Skin of body (tissue), 1 donor: ENCODE measurements at regions not wholly inside any gene's neighbourhood (a gene's known extent, or its start where the extent isn't known, plus 50 kb on each side); places are given as distances from the start of the nearest gene placed in this dataset.

ENCODE experiments used
- DNase-seq: peaks from one replicate; lab custom pipeline; 2025; lab: John Stamatoyannopoulos, UW

- DNase-seq: no peak
Observed at GRCh38 chr1:223445402-223445801, 52.2 kb downstream of the CCDC185 start.

DNA sequence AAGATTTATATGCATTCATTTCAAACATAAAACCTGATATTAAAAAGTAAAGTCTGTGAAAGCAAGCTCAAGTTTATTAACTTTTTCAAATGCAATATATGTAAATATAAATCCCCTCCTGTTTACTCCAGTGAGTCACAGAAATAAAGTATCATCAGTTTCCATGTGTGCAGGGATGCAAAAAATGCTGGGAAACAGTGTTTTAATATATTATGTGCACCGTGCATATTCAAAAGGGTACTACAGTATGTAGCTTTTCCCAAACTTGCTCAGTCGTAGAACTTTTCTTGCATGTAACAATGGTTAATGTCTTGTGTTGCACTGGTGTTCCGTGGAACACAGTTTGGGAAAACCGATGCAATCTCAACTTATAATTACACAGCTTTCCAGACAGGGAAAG, 60.7 kb downstream of the CCDC185 start:
- DNase-seq: no peak

- no peak for DNase-seq
Observed at GRCh38 chr1:223454959-223455358, 61.7 kb downstream of the CCDC185 start.

- DNase-seq: no peak
Observed at GRCh38 chr1:223455470-223455869, 62.3 kb downstream of the CCDC185 start.

GRCh38 chr1:223456747-223457146, 63.5 kb downstream of the CCDC185 start:
- no peak for DNase-seq

GRCh38 chr1:223460566-223461189, 67.5 kb downstream of the CCDC185 start:
- DNase-seq: peak; percentile 39

- DNase-seq: no peak
Observed at GRCh38 chr1:223462047-223462630, 68.9 kb downstream of the CCDC185 start.

GRCh38 chr1:223462866-223463404, 69.7 kb downstream of the CCDC185 start:
- DNase-seq: no peak

GRCh38 chr1:223466151-223466550, 72.9 kb downstream of the CCDC185 start:
- DNase-seq: no peak

GRCh38 chr1:223471566-223471965, 78.4 kb downstream of the CCDC185 start:
- no peak for DNase-seq

- DNase-seq: no peak
Observed at GRCh38 chr1:223472057-223472456, 78.8 kb downstream of the CCDC185 start.

DNA sequence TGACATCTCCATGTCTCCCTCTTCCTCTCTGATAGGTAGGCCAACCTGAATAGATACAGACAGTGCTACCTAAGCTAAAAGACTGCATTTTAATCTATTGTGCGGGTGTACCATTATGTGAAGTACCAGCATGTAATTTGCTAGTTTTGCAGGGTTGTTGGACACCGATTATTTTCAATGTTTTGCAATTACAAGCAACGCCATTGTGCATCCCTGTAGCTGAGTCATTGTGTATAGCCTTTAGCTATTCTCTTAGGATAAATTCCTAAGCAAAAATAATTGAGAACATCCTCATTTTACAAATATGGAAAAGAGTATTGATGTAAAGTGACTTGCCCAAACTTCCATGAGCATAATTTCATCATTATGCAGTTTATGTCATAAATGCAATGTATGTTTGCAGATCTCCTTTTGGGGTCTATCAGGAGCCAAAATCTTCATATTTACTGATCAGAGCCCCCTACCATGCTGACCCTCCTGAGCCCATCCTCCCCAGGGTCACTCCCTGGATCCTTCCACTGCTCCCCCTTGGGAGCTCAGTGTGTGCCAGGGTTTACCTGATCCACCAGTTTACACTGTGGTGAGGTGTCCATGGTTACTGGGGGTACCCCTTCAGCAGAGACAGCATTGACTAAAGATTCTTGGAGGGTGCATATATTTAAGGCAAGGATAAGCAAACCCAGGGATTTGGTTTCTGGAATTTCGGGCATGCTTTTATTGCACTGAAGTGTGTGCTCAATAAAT, 80.6 kb downstream of the CCDC185 start:
- no peak for DNase-seq

DNA sequence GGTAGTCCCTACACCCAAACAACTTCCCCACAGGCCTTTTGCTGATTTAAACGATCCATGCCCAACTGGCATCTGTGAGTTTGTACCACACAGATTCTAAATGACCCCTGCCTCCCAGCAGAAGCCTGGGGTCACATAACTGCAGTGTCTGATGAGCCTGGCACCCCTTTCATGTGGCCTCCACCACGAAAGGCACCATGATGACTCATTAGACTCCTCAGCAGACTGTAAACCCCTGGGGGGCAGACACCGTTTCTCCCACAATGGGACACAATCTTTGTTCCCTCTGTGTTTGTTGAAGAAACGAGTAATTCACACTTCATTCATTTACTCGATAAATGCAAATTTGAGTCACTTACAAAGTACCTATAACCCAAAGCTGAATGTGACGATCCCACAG, 81.6 kb downstream of the CCDC185 start:
- DNase-seq: no peak

DNA sequence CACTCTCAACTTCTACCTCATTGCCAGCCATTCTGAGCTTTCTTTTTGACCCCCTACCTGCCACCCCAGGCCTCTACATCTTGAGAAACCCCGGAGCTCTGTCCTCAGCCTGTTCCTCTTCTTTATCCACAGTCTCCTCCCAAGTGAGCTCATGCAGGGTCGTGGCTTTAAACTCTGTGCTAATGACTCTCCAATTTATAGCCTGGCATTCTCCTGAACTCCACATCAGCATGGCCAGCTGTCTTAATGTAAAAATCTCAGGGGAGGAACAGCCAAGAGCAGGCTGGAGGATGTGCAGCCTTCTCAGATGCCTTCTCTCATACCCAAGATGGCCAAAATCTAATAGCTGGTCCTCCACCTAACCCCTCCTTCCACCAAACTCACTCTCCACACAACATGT, 84.2 kb downstream of the CCDC185 start:
- DNase-seq: no peak

- DNase-seq: no peak
Observed at GRCh38 chr1:223478606-223479005, 85.4 kb downstream of the CCDC185 start.

- DNase-seq: no peak
Observed at GRCh38 chr1:223479261-223479660, 86.0 kb downstream of the CCDC185 start.

DNA sequence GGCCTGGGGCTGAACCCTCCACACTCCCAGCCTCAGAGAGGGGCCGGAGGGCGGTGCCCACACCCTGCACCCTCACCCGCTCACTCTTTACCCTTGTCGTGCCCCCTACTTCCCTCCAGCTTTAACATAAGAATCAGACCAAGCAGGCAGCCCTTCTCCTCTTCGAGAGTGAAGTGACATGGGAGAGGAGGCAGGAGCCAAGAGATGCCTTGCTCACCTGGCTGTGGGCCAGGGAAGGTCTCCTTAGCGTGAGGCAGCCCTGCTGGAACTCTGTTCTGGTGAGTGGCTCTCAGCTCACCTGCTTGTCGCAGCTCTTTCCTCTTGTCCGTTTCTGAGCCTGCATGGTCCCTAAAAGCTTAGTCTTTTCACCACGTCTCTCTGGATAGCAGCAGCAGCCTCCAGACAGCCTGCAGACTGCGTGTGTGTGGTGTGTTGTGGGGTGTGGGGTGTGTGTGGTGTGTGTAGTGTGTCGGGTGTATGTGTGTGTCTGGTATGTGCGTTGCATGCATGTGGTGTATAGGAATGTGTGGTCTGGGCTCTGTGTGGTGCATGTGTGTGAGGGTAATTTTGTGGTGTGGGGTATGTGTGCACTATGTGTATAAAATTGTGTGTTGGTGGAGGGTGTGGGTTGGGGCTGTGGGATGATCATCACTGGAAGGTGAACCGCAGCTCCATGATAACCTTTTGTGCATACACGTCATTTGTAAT, 86.7 kb downstream of the CCDC185 start:
- DNase-seq: no peak

- DNase-seq: no peak
Observed at GRCh38 chr1:223482132-223482531, 88.9 kb downstream of the CCDC185 start.

DNA sequence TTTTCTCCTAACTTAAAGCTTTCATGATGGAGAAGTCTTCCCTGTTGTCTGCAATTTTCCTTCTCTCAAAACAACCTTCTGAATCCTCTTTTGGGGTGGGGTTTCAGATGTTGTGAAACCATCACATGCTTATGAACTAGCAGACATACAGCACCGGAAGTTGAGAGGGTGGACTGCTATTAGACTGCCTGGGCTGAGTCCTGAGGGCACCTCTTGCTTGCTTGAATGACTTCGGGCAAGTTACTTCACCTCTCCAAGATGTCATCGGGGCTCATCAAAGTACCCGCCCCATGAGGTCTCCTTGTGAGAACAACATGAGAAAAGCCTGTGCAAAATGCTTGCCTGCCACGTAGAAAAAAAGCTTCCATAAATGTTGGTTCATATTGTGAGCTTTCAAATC, 89.6 kb downstream of the CCDC185 start:
- DNase-seq: no peak

- DNase-seq: no peak
Observed at GRCh38 chr1:223483511-223483910, 90.3 kb downstream of the CCDC185 start.

GRCh38 chr1:223486366-223486765, 93.2 kb downstream of the CCDC185 start:
- DNase-seq: no peak
